GM12878 (cell line): ENCODE measurements at regions not wholly inside any gene's neighbourhood (a gene's known extent, or its start where the extent isn't known, plus 50 kb on each side); places are given as distances from the start of the nearest gene placed in this dataset.
A peak's percentile ranks its signal among the peaks of the same experiment; 100 is the strongest.

Experiments used
- ATF7 ChIP-seq: fragments of 450-650 bp; IDR thresholded peaks from 2 replicates; pipeline ENCODE4 v1.6.1; 2016; ENCODE audit warnings: low read depth, mild to moderate bottlenecking
- CBX3 ChIP-seq: fragments of 200-600 bp; sonication (generic); IDR thresholded peaks from 2 replicates; pipeline ENCODE4 v1.6.1; 2016; ENCODE audit warnings: low read depth, borderline replicate concordance
- CHD1 ChIP-seq: IDR thresholded peaks from 2 replicates; pipeline ENCODE4 v1.6.1; 2012; ENCODE audit warnings: low read depth, low read length, improper control_type of control experiment
- CHD2 ChIP-seq: IDR thresholded peaks from 2 replicates; pipeline ENCODE4 v1.6.1; 2011; ENCODE audit warnings: low read depth, low read length, improper control_type of control experiment, borderline replicate concordance
- CREM ChIP-seq: IDR thresholded peaks from 2 replicates; pipeline ENCODE4 v1.6.1; 2014; ENCODE audit warnings: antibody characterized with exemption, low read depth
- EP300 ChIP-seq, 2 experiments: fragments of 150-350 bp in 1 of 2; IDR thresholded peaks; 2 replicates each; pipeline ENCODE4 v1.6.1; 2011 to 2012; ENCODE audit warnings: low read depth in 2 of 2, low read length in 2 of 2, borderline replicate concordance in 1 of 2, improper control_type of control experiment in 1 of 2, inconsistent platforms in 1 of 2; ENCODE audit not compliant: control insufficient read depth in 1 of 2
- FOXM1 ChIP-seq: IDR thresholded peaks from 2 replicates; pipeline ENCODE4 v1.6.1; 2012; ENCODE audit warnings: low read depth, mild to moderate bottlenecking, inconsistent platforms, low read length, moderate library complexity
- IKZF1 ChIP-seq: fragments of 450-650 bp; conservative IDR thresholded peaks from 2 replicates; pipeline ENCODE4 v1.6.1; 2017; ENCODE audit warnings: antibody characterized with exemption, mild to moderate bottlenecking
- MXI1 ChIP-seq: fragments of 150-350 bp; IDR thresholded peaks from 2 replicates; pipeline ENCODE4 v1.6.1; 2011; ENCODE audit warnings: low read depth, mild to moderate bottlenecking, inconsistent platforms, low read length, improper control_type of control experiment
- MYB ChIP-seq: fragments of 150-350 bp; IDR thresholded peaks from 2 replicates; pipeline ENCODE4 v1.6.1; 2014; ENCODE audit warnings: mild to moderate bottlenecking, low read depth, low read length, borderline replicate concordance
- NFIC ChIP-seq: IDR thresholded peaks from 2 replicates; pipeline ENCODE4 v1.6.1; 2012; ENCODE audit warnings: low read depth, mild to moderate bottlenecking, inconsistent platforms, low read length, moderate library complexity
- PML ChIP-seq: IDR thresholded peaks from 2 replicates; pipeline ENCODE4 v1.6.1; 2012; ENCODE audit warnings: low read length, inconsistent platforms
- POU2F2 ChIP-seq: IDR thresholded peaks from 3 replicates; pipeline ENCODE4 v1.6.1; 2011; ENCODE audit warnings: low read depth, mild to moderate bottlenecking, low read length, borderline replicate concordance
- STAT3 ChIP-seq: IDR thresholded peaks from 2 replicates; pipeline ENCODE4 v1.6.1; 2011; ENCODE audit warnings: low read depth, low read length, improper control_type of control experiment
- SUZ12 ChIP-seq: fragments of 200-600 bp; sonication (generic); IDR thresholded peaks from one replicate; pipeline ENCODE4 v1.6.1; 2018; ENCODE audit warnings: antibody characterized with exemption, mild to moderate bottlenecking; ENCODE audit not compliant: unreplicated experiment
- WRNIP1 ChIP-seq: IDR thresholded peaks from 2 replicates; pipeline ENCODE4 v1.6.1; 2011; ENCODE audit warnings: low read depth, low read length, improper control_type of control experiment, borderline replicate concordance
- ZNF217 ChIP-seq: fragments of 450-650 bp; IDR thresholded peaks from 2 replicates; pipeline ENCODE4 v1.6.1; 2017; ENCODE audit warnings: antibody characterized with exemption, mild to moderate bottlenecking
- ZNF622 ChIP-seq: fragments of 450-650 bp; IDR thresholded peaks from 2 replicates; pipeline ENCODE4 v1.6.1; 2017; ENCODE audit warnings: mild to moderate bottlenecking, inconsistent platforms
- TF ChIP-seq, protein P1 (sequence below): IDR thresholded peaks from 2 replicates; pipeline ENCODE4 v1.6.1; 2012; ENCODE audit warnings: low read length, inconsistent platforms
- TF ChIP-seq, protein P2 (sequence below): IDR thresholded peaks from 2 replicates; pipeline ENCODE4 v1.6.1; 2011; ENCODE audit warnings: mild to moderate bottlenecking, low read depth, low read length, moderate library complexity; ENCODE audit not compliant: insufficient replicate concordance
- TF ChIP-seq, protein P3 (sequence below): IDR thresholded peaks from 2 replicates; pipeline ENCODE4 v1.6.1; 2011; ENCODE audit warnings: borderline replicate concordance, low read depth, mild to moderate bottlenecking, moderate library complexity, mixed read lengths, low read length; ENCODE audit not compliant: insufficient read depth; ENCODE audit errors: extremely low read length
- TF ChIP-seq, protein P4 (sequence below): IDR thresholded peaks from 2 replicates; pipeline ENCODE4 v1.6.1; 2012; ENCODE audit warnings: low read depth, low read length, improper control_type of control experiment
- TF ChIP-seq, protein P5 (sequence below): fragments of 450-650 bp; formaldehyde crosslinking; IDR thresholded peaks from 2 replicates; pipeline ENCODE4 v1.4.0; 2022; ENCODE audit warnings: mild to moderate bottlenecking, moderate library complexity

DNA sequence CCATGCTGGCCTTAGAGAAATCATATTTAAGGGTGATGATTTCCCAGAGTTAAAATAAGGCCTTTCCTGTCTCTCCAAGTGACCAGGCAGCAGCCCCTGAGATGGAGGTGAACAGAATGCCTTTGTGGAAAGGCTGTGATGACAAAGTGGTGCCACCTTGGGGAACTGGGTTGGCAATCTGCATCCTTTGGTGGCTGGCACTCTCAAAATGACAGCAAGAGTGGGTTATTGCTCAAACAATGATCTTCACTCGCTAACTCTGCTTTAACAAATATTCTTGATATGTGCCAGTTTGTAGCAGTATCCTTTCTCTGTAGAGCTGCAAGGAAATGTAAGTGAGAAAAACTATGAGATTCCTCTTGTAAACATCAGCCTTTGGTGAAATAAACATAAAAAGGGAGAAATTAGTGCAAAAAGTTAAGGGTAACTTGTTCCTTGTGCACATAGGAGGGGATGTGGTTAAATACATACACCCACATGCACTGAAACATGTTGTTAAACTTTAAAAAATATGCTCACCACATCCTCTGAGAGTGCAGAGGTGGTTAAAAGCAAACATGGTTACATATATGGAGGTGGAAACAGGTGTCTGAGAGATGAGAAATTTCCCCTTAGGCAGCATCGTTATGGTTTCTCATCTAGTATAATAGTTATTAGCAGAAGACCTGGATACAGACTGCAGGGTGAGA is 373.4 kb upstream of the CTNND2 start (continued):
- TF ChIP-seq, protein P1, sequence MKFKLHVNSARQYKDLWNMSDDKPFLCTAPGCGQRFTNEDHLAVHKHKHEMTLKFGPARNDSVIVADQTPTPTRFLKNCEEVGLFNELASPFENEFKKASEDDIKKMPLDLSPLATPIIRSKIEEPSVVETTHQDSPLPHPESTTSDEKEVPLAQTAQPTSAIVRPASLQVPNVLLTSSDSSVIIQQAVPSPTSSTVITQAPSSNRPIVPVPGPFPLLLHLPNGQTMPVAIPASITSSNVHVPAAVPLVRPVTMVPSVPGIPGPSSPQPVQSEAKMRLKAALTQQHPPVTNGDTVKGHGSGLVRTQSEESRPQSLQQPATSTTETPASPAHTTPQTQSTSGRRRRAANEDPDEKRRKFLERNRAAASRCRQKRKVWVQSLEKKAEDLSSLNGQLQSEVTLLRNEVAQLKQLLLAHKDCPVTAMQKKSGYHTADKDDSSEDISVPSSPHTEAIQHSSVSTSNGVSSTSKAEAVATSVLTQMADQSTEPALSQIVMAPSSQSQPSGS: no peak
- TF ChIP-seq POU2F2: no peak
- TF ChIP-seq CHD2: peak; percentile 38; the same call in 1 of the 2 replicates
- no peak for TF ChIP-seq PML
- no peak for TF ChIP-seq ZNF217
- peak; percentile 60; the same call in 1 of the 2 replicates for TF ChIP-seq ATF7
- TF ChIP-seq CHD1: no peak
- TF ChIP-seq SUZ12: no peak
- TF ChIP-seq, protein P2, sequence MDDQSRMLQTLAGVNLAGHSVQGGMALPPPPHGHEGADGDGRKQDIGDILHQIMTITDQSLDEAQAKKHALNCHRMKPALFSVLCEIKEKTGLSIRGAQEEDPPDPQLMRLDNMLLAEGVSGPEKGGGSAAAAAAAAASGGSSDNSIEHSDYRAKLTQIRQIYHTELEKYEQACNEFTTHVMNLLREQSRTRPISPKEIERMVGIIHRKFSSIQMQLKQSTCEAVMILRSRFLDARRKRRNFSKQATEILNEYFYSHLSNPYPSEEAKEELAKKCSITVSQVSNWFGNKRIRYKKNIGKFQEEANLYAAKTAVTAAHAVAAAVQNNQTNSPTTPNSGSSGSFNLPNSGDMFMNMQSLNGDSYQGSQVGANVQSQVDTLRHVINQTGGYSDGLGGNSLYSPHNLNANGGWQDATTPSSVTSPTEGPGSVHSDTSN: no peak
- TF ChIP-seq WRNIP1: no peak
- TF ChIP-seq ZNF622: no peak
- no peak for TF ChIP-seq FOXM1
- TF ChIP-seq, protein P3, sequence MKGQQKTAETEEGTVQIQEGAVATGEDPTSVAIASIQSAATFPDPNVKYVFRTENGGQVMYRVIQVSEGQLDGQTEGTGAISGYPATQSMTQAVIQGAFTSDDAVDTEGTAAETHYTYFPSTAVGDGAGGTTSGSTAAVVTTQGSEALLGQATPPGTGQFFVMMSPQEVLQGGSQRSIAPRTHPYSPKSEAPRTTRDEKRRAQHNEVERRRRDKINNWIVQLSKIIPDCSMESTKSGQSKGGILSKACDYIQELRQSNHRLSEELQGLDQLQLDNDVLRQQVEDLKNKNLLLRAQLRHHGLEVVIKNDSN: no peak
- TF ChIP-seq NFIC: peak; percentile 43; the same call in 1 of the 2 replicates
- peak; percentile 60 to 76; a peak in 3 of 4 replicates for TF ChIP-seq EP300 (IDR thresholded peaks at IDR 0.05; ENCODE audit: borderline replicate concordance in 1 of 2, control insufficient read depth in 1 of 2, low read depth in 2 of 2, low read length in 2 of 2)
- no peak for TF ChIP-seq MXI1
- TF ChIP-seq, protein P4, sequence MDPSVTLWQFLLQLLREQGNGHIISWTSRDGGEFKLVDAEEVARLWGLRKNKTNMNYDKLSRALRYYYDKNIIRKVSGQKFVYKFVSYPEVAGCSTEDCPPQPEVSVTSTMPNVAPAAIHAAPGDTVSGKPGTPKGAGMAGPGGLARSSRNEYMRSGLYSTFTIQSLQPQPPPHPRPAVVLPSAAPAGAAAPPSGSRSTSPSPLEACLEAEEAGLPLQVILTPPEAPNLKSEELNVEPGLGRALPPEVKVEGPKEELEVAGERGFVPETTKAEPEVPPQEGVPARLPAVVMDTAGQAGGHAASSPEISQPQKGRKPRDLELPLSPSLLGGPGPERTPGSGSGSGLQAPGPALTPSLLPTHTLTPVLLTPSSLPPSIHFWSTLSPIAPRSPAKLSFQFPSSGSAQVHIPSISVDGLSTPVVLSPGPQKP: peak; percentile 34; the same call in 1 of the 2 replicates
- TF ChIP-seq MYB: no peak
- TF ChIP-seq, protein P5, sequence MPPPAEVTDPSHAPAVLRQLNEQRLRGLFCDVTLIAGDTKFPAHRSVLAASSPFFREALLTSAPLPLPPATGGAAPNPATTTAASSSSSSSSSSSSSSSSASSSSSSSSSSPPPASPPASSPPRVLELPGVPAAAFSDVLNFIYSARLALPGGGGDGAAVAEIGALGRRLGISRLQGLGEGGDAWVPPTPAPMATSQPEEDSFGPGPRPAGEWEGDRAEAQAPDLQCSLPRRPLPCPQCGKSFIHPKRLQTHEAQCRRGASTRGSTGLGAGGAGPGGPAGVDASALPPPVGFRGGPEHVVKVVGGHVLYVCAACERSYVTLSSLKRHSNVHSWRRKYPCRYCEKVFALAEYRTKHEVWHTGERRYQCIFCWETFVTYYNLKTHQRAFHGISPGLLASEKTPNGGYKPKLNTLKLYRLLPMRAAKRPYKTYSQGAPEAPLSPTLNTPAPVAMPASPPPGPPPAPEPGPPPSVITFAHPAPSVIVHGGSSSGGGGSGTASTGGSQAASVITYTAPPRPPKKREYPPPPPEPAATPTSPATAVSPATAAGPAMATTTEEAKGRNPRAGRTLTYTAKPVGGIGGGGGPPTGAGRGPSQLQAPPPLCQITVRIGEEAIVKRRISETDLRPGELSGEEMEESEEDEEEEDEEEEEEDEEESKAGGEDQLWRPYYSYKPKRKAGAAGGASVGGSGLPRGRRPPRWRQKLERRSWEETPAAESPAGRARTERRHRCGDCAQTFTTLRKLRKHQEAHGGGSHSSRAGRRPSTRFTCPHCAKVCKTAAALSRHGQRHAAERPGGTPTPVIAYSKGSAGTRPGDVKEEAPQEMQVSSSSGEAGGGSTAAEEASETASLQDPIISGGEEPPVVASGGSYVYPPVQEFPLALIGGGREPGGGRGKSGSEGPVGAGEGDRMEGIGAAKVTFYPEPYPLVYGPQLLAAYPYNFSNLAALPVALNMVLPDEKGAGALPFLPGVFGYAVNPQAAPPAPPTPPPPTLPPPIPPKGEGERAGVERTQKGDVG (CRISPR knock-in tag): no peak
- no peak for TF ChIP-seq CREM
- no peak for TF ChIP-seq CBX3
- peak; percentile 55 for TF ChIP-seq IKZF1
- TF ChIP-seq STAT3: no peak
